ENCODE measurements at regions not wholly inside any gene's neighbourhood (a gene's known extent, or its start where the extent isn't known, plus 50 kb on each side); places are given as distances from the start of the nearest gene placed in this dataset.

GRCh38 chr16:25494292-25494691, 197.5 kb upstream of the HS3ST4 start:
- intact Hi-C loops (cut with micrococcal nuclease; ENCODE audit: unreplicated experiment), result no loop called here

DNA sequence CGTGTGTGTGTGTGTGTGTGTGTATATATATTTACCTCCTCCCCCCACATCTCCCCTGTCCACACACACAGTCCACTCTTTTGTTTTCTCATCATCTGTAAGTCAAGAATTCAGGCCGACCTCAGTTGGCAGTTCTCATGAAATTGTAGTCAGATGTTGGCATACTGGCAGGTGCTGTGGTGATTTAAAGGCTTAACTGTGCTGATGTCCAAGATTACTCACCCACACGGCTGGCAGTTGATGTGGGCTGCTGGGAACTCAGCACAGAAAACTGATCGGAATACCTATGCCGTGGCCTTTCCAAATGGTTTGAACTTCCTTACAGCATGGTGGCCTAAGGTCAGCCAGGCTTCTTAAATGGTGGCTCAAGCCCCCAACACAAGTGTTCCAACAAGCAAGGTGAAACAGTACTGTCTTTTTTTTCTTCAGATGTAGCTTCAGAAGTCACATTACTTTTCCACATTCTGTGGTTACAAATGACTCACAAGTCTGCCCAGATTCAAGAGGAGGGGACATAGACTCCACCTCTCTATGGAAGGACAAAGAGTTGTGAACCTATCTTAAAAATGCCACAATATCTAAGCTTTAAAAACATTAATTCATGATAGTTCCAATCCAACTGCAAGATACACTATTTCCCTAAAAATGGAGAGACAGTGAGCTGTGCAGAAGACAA, 198.5 kb upstream of the HS3ST4 start:
- intact Hi-C loops (cut with micrococcal nuclease; ENCODE audit: unreplicated experiment), result no loop called here
- CTCF ChIA-PET, result no interaction called here
- no TSS peak for BruUV-seq (replicated peaks)
- Mint-ChIP-seq H3K36me3 (ENCODE audit: insufficient read depth, unreplicated experiment) (peaks cover 5% of the 10 kb centered on the region), H3K27ac (ENCODE audit: unreplicated experiment) (no peak overlapping the region), H3K27me3 (ENCODE audit: insufficient read depth, unreplicated experiment) (no peaks in the 10 kb centered on the region), H3K4me1 (ENCODE audit: low read depth, unreplicated experiment) (no peaks in the 10 kb centered on the region), H3K9me3 (ENCODE audit: unreplicated experiment) (peaks cover 21% of the 10 kb centered on the region), H3K4me3 (ENCODE audit: unreplicated experiment) (no peak overlapping the region)
- no peak for DNase-seq
- no peaks in the 10 kb centered on the region for H3K36me3 ChIP-seq (ENCODE audit: control insufficient read depth, insufficient read depth, low read length)
- H3K27me3 ChIP-seq (replicated peaks; ENCODE audit: control insufficient read depth, insufficient read depth, low read length), result no peaks in the 10 kb centered on the region
- peaks cover 6% of the 10 kb centered on the region; the same call in 1 of the 2 replicates for H3K9me3 ChIP-seq
- H3K4me3 ChIP-seq (ENCODE audit: low read depth, low read length), result no peak overlapping the region
- no peak for TF ChIP-seq CTCF (IDR thresholded peaks at IDR 0.05; ENCODE audit: insufficient read depth in 1 of 2, low read depth in 1 of 2, low read length in 1 of 2, severe bottlenecking in 1 of 2, unreplicated experiment in 1 of 2)
- peaks cover 26% of the 10 kb centered on the region for H3K4me1 ChIP-seq
- POLR2A ChIA-PET, result no interaction called here

More at GRCh38 chr16:25494292-25494691, 197.5 kb upstream of the HS3ST4 start:
- Mint-ChIP-seq H3K27me3 (ENCODE audit: insufficient read depth, unreplicated experiment) (no peaks in the 10 kb centered on the region), H3K9me3 (ENCODE audit: unreplicated experiment) (peaks cover 26% of the 10 kb centered on the region), H3K36me3 (ENCODE audit: insufficient read depth, unreplicated experiment) (peaks cover 4% of the 10 kb centered on the region), H3K4me3 (ENCODE audit: unreplicated experiment) (no peak overlapping the region), H3K4me1 (ENCODE audit: low read depth, unreplicated experiment) (no peaks in the 10 kb centered on the region), H3K27ac (ENCODE audit: unreplicated experiment) (no peak overlapping the region)
- no peak for TF ChIP-seq CTCF (IDR thresholded peaks at IDR 0.05; ENCODE audit: insufficient read depth in 1 of 2, low read depth in 1 of 2, low read length in 1 of 2, severe bottlenecking in 1 of 2, unreplicated experiment in 1 of 2)
- DNase-seq, result no peak
- ChIA-PET CTCF (no interaction called here), POLR2A (no interaction called here)
- Histone ChIP-seq H3K36me3 (ENCODE audit: control insufficient read depth, insufficient read depth, low read length) (no peaks in the 10 kb centered on the region), H3K4me1 (peaks cover 26% of the 10 kb centered on the region), H3K4me3 (ENCODE audit: low read depth, low read length) (no peak overlapping the region), H3K9me3 (peaks cover 6% of the 10 kb centered on the region; the same call in 1 of the 2 replicates), H3K27me3 (replicated peaks; ENCODE audit: control insufficient read depth, insufficient read depth, low read length) (no peaks in the 10 kb centered on the region)
- no TSS peak for BruUV-seq (replicated peaks)

- ChIA-PET POLR2A (no interaction called here), CTCF (no interaction called here)
- Histone ChIP-seq H3K4me3 (ENCODE audit: low read depth, low read length) (no peak overlapping the region), H3K4me1 (peaks cover 11% of the 10 kb centered on the region), H3K9me3 (peaks cover 9% of the 10 kb centered on the region; the same call in 1 of the 2 replicates), H3K36me3 (ENCODE audit: control insufficient read depth, insufficient read depth, low read length) (no peaks in the 10 kb centered on the region), H3K27me3 (replicated peaks; ENCODE audit: control insufficient read depth, insufficient read depth, low read length) (no peaks in the 10 kb centered on the region)
- Mint-ChIP-seq H3K4me1 (ENCODE audit: low read depth, unreplicated experiment) (no peaks in the 10 kb centered on the region), H3K36me3 (ENCODE audit: insufficient read depth, unreplicated experiment) (peaks cover 5% of the 10 kb centered on the region), H3K4me3 (ENCODE audit: unreplicated experiment) (no peak overlapping the region), H3K9me3 (ENCODE audit: unreplicated experiment) (peaks cover 25% of the 10 kb centered on the region), H3K27ac (ENCODE audit: unreplicated experiment) (no peak overlapping the region), H3K27me3 (ENCODE audit: insufficient read depth, unreplicated experiment) (no peaks in the 10 kb centered on the region)
- no peak for TF ChIP-seq CTCF (IDR thresholded peaks at IDR 0.05; ENCODE audit: insufficient read depth in 1 of 2, low read depth in 1 of 2, low read length in 1 of 2, severe bottlenecking in 1 of 2, unreplicated experiment in 1 of 2)
- intact Hi-C loops (cut with micrococcal nuclease; ENCODE audit: unreplicated experiment), result loop anchor here (10.0 kb wide), 1 partner anchor 214 kb away; no protein-coding TSS in a partner anchor
- DNase-seq, result no peak
- no TSS peak for BruUV-seq (replicated peaks)
These were observed 203.3 kb upstream of the HS3ST4 start for GRCh38 chr16:25488435-25488834.

Data from Caco-2 (cell line).